GM18508 (cell line): ENCODE measurements at regions not wholly inside any gene's neighbourhood (a gene's known extent, or its start where the extent isn't known, plus 50 kb on each side); places are given as distances from the start of the nearest gene placed in this dataset.

Experiments
- ATAC-seq: cut with Tn5 transposase; IDR thresholded peaks from one replicate; pipeline ENCODE4 v1.9.1; 2021; ENCODE audit warnings: moderate number of reproducible peaks; ENCODE audit not compliant: insufficient read depth, unreplicated experiment

- ATAC-seq, result no peak
Observed at GRCh38 chr1:191615101-191615821, 543.0 kb upstream of the RGS18 start.

- no peak for ATAC-seq
Observed at GRCh38 chr1:191618181-191618580, 540.1 kb upstream of the RGS18 start.

GRCh38 chr1:191620883-191621282 is 537.4 kb upstream of the RGS18 start:
- ATAC-seq, result no peak

GRCh38 chr1:191624044-191624443 is 534.2 kb upstream of the RGS18 start:
- no peak for ATAC-seq

- ATAC-seq, result no peak
Observed at GRCh38 chr1:191629836-191630235, 528.4 kb upstream of the RGS18 start.

- ATAC-seq, result no peak
Observed at GRCh38 chr1:191634801-191635508, 523.3 kb upstream of the RGS18 start.

- no peak for ATAC-seq
Observed at GRCh38 chr1:191636345-191636744, 521.9 kb upstream of the RGS18 start.

- ATAC-seq, result no peak
Observed at GRCh38 chr1:191641420-191642260, 516.6 kb upstream of the RGS18 start.

GRCh38 chr1:191643060-191643459 is 515.2 kb upstream of the RGS18 start:
- no peak for ATAC-seq

GRCh38 chr1:191648939-191649338 is 509.3 kb upstream of the RGS18 start:
- ATAC-seq, result no peak

GRCh38 chr1:191662051-191662450 is 496.2 kb upstream of the RGS18 start:
- no peak for ATAC-seq

- ATAC-seq, result no peak
Observed at GRCh38 chr1:191662746-191663145, 495.5 kb upstream of the RGS18 start.

- ATAC-seq, result no peak
Observed at GRCh38 chr1:191668525-191668924, 489.7 kb upstream of the RGS18 start.

GRCh38 chr1:191669629-191670028 is 488.6 kb upstream of the RGS18 start:
- no peak for ATAC-seq

GRCh38 chr1:191671236-191671635 is 487.0 kb upstream of the RGS18 start:
- no peak for ATAC-seq

GRCh38 chr1:191674626-191675179 is 483.6 kb upstream of the RGS18 start:
- no peak for ATAC-seq

- no peak for ATAC-seq
Observed at GRCh38 chr1:191675856-191676783, 482.1 kb upstream of the RGS18 start.

GRCh38 chr1:191685669-191686068 is 472.6 kb upstream of the RGS18 start:
- ATAC-seq, result no peak

- ATAC-seq, result no peak
Observed at GRCh38 chr1:191687721-191688120, 470.5 kb upstream of the RGS18 start.

GRCh38 chr1:191690931-191691330 is 467.3 kb upstream of the RGS18 start:
- no peak for ATAC-seq
